Endodermal cell (in vitro differentiated cells): ENCODE measurements at regions not wholly inside any gene's neighbourhood (a gene's known extent, or its start where the extent isn't known, plus 50 kb on each side); places are given as distances from the start of the nearest gene placed in this dataset.

Experiments used
- DNase-seq: peaks from one replicate; pipeline ENCODE4 v3.0.0-alpha.2; 2017
- H3K27ac ChIP-seq: 2 replicates; pipeline ENCODE4 v1.5.1; 2013; ENCODE audit warnings: mild to moderate bottlenecking, low read depth, low read length, moderate library complexity
- H3K27me3 ChIP-seq: 2 replicates; pipeline ENCODE4 v1.6.1; 2013; ENCODE audit warnings: mild to moderate bottlenecking, low read length, moderate library complexity; ENCODE audit not compliant: insufficient read depth, control insufficient read depth, poor library complexity, severe bottlenecking
- H3K36me3 ChIP-seq: 2 replicates; pipeline ENCODE4 v1.7.0; 2013; ENCODE audit warnings: mild to moderate bottlenecking, low read length, moderate library complexity; ENCODE audit not compliant: control insufficient read depth, insufficient read depth
- H3K4me1 ChIP-seq: one replicate; pipeline ENCODE4 v1.7.0; 2013; ENCODE audit warnings: low read length; ENCODE audit not compliant: control insufficient read depth, insufficient read depth
- H3K4me3 ChIP-seq: 2 replicates; pipeline ENCODE4 v1.5.1; 2013; ENCODE audit warnings: mild to moderate bottlenecking, low read length, moderate library complexity
- H3K9ac ChIP-seq: 2 replicates; pipeline ENCODE4 v1.6.1; 2013; ENCODE audit warnings: mild to moderate bottlenecking, low read length, moderate library complexity; ENCODE audit not compliant: poor library complexity, severe bottlenecking; ENCODE audit errors: extremely low read depth
- H3K9me3 ChIP-seq: 2 replicates; pipeline ENCODE4 v1.6.1; 2013; ENCODE audit warnings: mild to moderate bottlenecking, low read length, moderate library complexity; ENCODE audit not compliant: control insufficient read depth
- H3K27ac Mint-ChIP-seq: 2 replicates; pipeline ENCODE4 v1.8.0; 2020; ENCODE audit warnings: mixed read lengths
- H3K27me3 Mint-ChIP-seq: 2 replicates; pipeline ENCODE4 v1.8.0; 2021; ENCODE audit warnings: mild to moderate bottlenecking, mixed read lengths; ENCODE audit not compliant: insufficient read depth
- H3K36me3 Mint-ChIP-seq: 2 replicates; pipeline ENCODE4 v1.8.0; 2020; ENCODE audit warnings: low read depth, mixed read lengths
- H3K4me1 Mint-ChIP-seq: 2 replicates; pipeline ENCODE4 v1.8.0; 2020; ENCODE audit warnings: mixed read lengths
- H3K4me3 Mint-ChIP-seq: 2 replicates; pipeline ENCODE4 v1.8.0; 2020; ENCODE audit warnings: mild to moderate bottlenecking, moderate library complexity, mixed read lengths
- H3K9me3 Mint-ChIP-seq: 2 replicates; pipeline ENCODE4 v1.8.0; 2020; ENCODE audit warnings: mild to moderate bottlenecking, mixed read lengths
- WGBS, 2 experiments: methylation state at CpG; one replicate each; pipeline versions ENCODE4 v1.1.5 to v1.1.7; 2013; ENCODE audit warnings: missing lambda C conversion rate in 2 of 2, mixed read lengths in 1 of 2; ENCODE audit not compliant: insufficient coverage in 1 of 2, insufficient read length in 1 of 2; 5-methylcytosine and 5-hydroxymethylcytosine counted together
- TF ChIP-seq, protein P1 (sequence below): fragments of 200-600 bp; sonication (generic); conservative IDR thresholded peaks from 2 replicates; pipeline ENCODE4 v1.5.0; 2021; ENCODE audit warnings: antibody characterized with exemption, mild to moderate bottlenecking

DNA sequence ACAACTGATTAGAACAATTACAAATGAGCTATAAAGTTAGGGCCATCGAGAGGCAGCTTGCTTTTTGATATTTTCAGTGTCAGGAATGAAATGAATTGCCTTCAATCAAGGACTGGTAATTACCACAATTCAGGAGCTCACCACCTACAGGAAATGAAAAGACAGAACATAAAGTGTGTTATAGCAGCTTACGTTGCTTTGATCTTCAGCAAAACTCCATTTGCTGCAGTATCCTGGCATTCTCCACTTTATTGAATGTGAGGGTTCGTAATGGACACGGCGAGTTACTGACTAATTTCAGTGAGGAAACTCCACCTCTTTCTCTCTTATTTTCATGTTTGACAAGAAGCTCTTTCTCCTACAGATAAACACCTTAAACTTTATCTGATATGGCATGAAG lies 440.0 kb upstream of the HSF2 start:
- H3K4me1 ChIP-seq = no peaks in the 10 kb centered on the region

DNA sequence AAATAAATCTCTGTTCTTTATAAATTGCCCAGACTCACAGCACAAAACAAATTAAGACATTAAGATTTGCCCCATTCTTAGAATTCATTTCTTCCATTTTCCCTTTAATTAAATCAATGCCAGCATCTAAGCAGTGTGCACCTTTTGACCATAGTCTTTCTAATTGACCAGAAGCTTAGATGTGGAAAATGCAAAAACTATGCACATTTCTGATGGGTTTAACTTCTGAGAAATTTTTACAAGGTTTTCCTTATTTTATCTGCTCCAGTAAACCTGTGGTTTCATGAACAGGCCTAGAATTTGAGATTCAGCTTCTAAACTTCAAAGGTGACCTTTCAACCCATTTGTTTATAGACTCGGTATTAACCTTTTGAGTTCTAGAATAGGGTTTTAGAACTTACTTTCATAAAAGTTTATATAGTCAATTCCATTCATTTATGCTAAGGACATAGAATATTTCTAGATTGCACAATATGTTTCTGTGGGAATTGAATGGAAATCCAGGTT lies 437.8 kb upstream of the HSF2 start:
- DNase-seq = no peak
- no peak overlapping the region for H3K27ac ChIP-seq
- no peaks in the 10 kb centered on the region for H3K4me1 ChIP-seq
- no peaks in the 10 kb centered on the region for H3K27me3 Mint-ChIP-seq
- H3K4me3 ChIP-seq = no peak overlapping the region
- WGBS, 2 experiments = no CpG with 5 or more reads among the region's 1 CpG
- no peak overlapping the region for H3K9ac ChIP-seq
- H3K36me3 Mint-ChIP-seq = no peaks in the 10 kb centered on the region
- H3K4me1 Mint-ChIP-seq = peaks cover 10% of the 10 kb centered on the region
- no peaks in the 10 kb centered on the region for H3K36me3 ChIP-seq
- H3K4me3 Mint-ChIP-seq = no peak overlapping the region
- H3K27ac Mint-ChIP-seq = no peak overlapping the region
- H3K9me3 ChIP-seq = no peaks in the 10 kb centered on the region
- TF ChIP-seq, protein P1, sequence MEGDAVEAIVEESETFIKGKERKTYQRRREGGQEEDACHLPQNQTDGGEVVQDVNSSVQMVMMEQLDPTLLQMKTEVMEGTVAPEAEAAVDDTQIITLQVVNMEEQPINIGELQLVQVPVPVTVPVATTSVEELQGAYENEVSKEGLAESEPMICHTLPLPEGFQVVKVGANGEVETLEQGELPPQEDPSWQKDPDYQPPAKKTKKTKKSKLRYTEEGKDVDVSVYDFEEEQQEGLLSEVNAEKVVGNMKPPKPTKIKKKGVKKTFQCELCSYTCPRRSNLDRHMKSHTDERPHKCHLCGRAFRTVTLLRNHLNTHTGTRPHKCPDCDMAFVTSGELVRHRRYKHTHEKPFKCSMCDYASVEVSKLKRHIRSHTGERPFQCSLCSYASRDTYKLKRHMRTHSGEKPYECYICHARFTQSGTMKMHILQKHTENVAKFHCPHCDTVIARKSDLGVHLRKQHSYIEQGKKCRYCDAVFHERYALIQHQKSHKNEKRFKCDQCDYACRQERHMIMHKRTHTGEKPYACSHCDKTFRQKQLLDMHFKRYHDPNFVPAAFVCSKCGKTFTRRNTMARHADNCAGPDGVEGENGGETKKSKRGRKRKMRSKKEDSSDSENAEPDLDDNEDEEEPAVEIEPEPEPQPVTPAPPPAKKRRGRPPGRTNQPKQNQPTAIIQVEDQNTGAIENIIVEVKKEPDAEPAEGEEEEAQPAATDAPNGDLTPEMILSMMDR = no peak
- H3K27me3 ChIP-seq = no peaks in the 10 kb centered on the region
- no peaks in the 10 kb centered on the region for H3K9me3 Mint-ChIP-seq

More for the DNA sequence above, 440.0 kb upstream of the HSF2 start:
- Mint-ChIP-seq H3K27me3 (no peaks in the 10 kb centered on the region), H3K36me3 (peaks cover 7% of the 10 kb centered on the region), H3K9me3 (peaks cover 16% of the 10 kb centered on the region), H3K27ac (no peak overlapping the region), H3K4me1 (peaks cover 10% of the 10 kb centered on the region), H3K4me3 (no peak overlapping the region)
- peaks cover 7% of the 10 kb centered on the region for H3K9me3 ChIP-seq
- no peak overlapping the region for H3K27ac ChIP-seq
- WGBS, 2 experiments = 86 to 88% methylated on average over 5 of the region's 5 CpGs
- TF ChIP-seq, protein P1 = no peak
- H3K36me3 ChIP-seq = no peaks in the 10 kb centered on the region
- H3K4me3 ChIP-seq = no peak overlapping the region
- no peaks in the 10 kb centered on the region for H3K27me3 ChIP-seq
- no peak overlapping the region for H3K9ac ChIP-seq
- DNase-seq = no peak

- H3K4me3 Mint-ChIP-seq = no peak overlapping the region
- no peaks in the 10 kb centered on the region for H3K27me3 ChIP-seq
- no peak overlapping the region for H3K27ac Mint-ChIP-seq
- no peaks in the 10 kb centered on the region for H3K9me3 ChIP-seq
- H3K9ac ChIP-seq = no peak overlapping the region
- TF ChIP-seq, protein P1 = no peak
- H3K27me3 Mint-ChIP-seq = no peaks in the 10 kb centered on the region
- H3K4me1 ChIP-seq = no peaks in the 10 kb centered on the region
- DNase-seq = no peak
- peaks cover 10% of the 10 kb centered on the region for H3K4me1 Mint-ChIP-seq
- no peaks in the 10 kb centered on the region for H3K9me3 Mint-ChIP-seq
- H3K4me3 ChIP-seq = no peak overlapping the region
- H3K36me3 Mint-ChIP-seq = no peaks in the 10 kb centered on the region
- 93 to 100% methylated on average over 1 to 2 of the region's 2 CpGs for WGBS, 2 experiments
- H3K36me3 ChIP-seq = no peaks in the 10 kb centered on the region
- no peak overlapping the region for H3K27ac ChIP-seq
These were observed 435.6 kb upstream of the HSF2 start for GRCh38 chr6:121963826-121964225.
